IPS DF 6.9 (cell line): ENCODE measurements at regions not wholly inside any gene's neighbourhood (a gene's known extent, or its start where the extent isn't known, plus 50 kb on each side); places are given as distances from the start of the nearest gene placed in this dataset.

Source experiments
- DNase-seq: peaks from one replicate; pipeline ENCODE4 v3.0.0-alpha.2; 2013; ENCODE audit warnings: low read depth, low spot score
- H3K27ac ChIP-seq: one replicate; pipeline ENCODE4 v1.5.1; 2013; ENCODE audit warnings: low read length, control low read depth
- H3K27me3 ChIP-seq: 2 replicates; pipeline ENCODE4 v1.6.1; 2013; ENCODE audit warnings: mild to moderate bottlenecking, low read length; ENCODE audit not compliant: control insufficient read depth, insufficient read depth
- H3K36me3 ChIP-seq: 2 replicates; pipeline ENCODE4 v1.6.1; 2013; ENCODE audit warnings: low read length; ENCODE audit not compliant: control insufficient read depth, insufficient read depth
- H3K4me1 ChIP-seq: 2 replicates; pipeline ENCODE4 v1.6.1; 2013; ENCODE audit warnings: low read length; ENCODE audit not compliant: control insufficient read depth, insufficient read depth
- H3K4me3 ChIP-seq: 2 replicates; pipeline ENCODE4 v1.5.1; 2013; ENCODE audit warnings: mild to moderate bottlenecking, low read length
- H3K9me3 ChIP-seq: 2 replicates; pipeline ENCODE4 v1.6.1; 2013; ENCODE audit warnings: low read length, inconsistent platforms; ENCODE audit not compliant: control insufficient read depth, insufficient read depth
- WGBS: extraction: QIAGEN DNeasy Blood & Tissue Kit; methylation state at CpG from one replicate; pipeline ENCODE4 v1.1.7; 2013; ENCODE audit warnings: mixed read lengths, missing lambda C conversion rate; ENCODE audit not compliant: insufficient read length, insufficient coverage; 5-methylcytosine and 5-hydroxymethylcytosine counted together

GRCh38 chr2:42923580-42924417, 131.4 kb upstream of the HAAO start:
- Histone ChIP-seq H3K27me3 (no peaks in the 10 kb centered on the region), H3K36me3 (no peaks in the 10 kb centered on the region), H3K4me1 (peaks cover 15% of the 10 kb centered on the region), H3K27ac (no peak overlapping the region), H3K4me3 (no peak overlapping the region), H3K9me3 (no peaks in the 10 kb centered on the region)
- DNase-seq, result no peak
- WGBS, result no CpG with 5 or more reads among the region's 5 CpGs

- no CpG with 5 or more reads among the region's 6 CpGs for WGBS
- H3K9me3 ChIP-seq, result no peaks in the 10 kb centered on the region
- no peaks in the 10 kb centered on the region for H3K27me3 ChIP-seq
- H3K36me3 ChIP-seq, result no peaks in the 10 kb centered on the region
- H3K27ac ChIP-seq, result no peak overlapping the region
- no peak overlapping the region for H3K4me3 ChIP-seq
- H3K4me1 ChIP-seq, result peaks cover 15% of the 10 kb centered on the region
- DNase-seq, result no peak
Measured at GRCh38 chr2:42922790-42923579, 130.6 kb upstream of the HAAO start.

GRCh38 chr2:42922293-42922692, 129.9 kb upstream of the HAAO start:
- Histone ChIP-seq H3K27ac (no peak overlapping the region), H3K27me3 (no peaks in the 10 kb centered on the region), H3K9me3 (no peaks in the 10 kb centered on the region), H3K4me3 (no peak overlapping the region), H3K36me3 (no peaks in the 10 kb centered on the region), H3K4me1 (peaks cover 14% of the 10 kb centered on the region)
- WGBS, result no CpG with 5 or more reads among the region's 2 CpGs
- no peak for DNase-seq

GRCh38 chr2:42921721-42922120, 129.3 kb upstream of the HAAO start:
- Histone ChIP-seq H3K4me1 (peaks cover 14% of the 10 kb centered on the region), H3K27me3 (no peaks in the 10 kb centered on the region), H3K27ac (no peak overlapping the region), H3K36me3 (no peaks in the 10 kb centered on the region), H3K4me3 (no peak overlapping the region), H3K9me3 (no peaks in the 10 kb centered on the region)
- no CpG with 5 or more reads among the region's 3 CpGs for WGBS
- DNase-seq, result no peak

- peaks cover 13% of the 10 kb centered on the region for H3K4me1 ChIP-seq
- no peak for DNase-seq
- no peaks in the 10 kb centered on the region for H3K36me3 ChIP-seq
- no CpG with 5 or more reads among the region's 4 CpGs for WGBS
- H3K4me3 ChIP-seq, result no peak overlapping the region
- no peaks in the 10 kb centered on the region for H3K27me3 ChIP-seq
- H3K9me3 ChIP-seq, result no peaks in the 10 kb centered on the region
- H3K27ac ChIP-seq, result no peak overlapping the region
Measured at GRCh38 chr2:42921147-42921520, 128.8 kb upstream of the HAAO start.

- Histone ChIP-seq H3K4me3 (no peak overlapping the region), H3K9me3 (no peaks in the 10 kb centered on the region), H3K27ac (no peak overlapping the region), H3K27me3 (no peaks in the 10 kb centered on the region), H3K4me1 (peaks cover 10% of the 10 kb centered on the region), H3K36me3 (no peaks in the 10 kb centered on the region)
- no peak for DNase-seq
- WGBS, result no CpG with 5 or more reads among the region's 15 CpGs
Measured at GRCh38 chr2:42920446-42921146, 128.2 kb upstream of the HAAO start.

- Histone ChIP-seq H3K27me3 (no peaks in the 10 kb centered on the region), H3K9me3 (no peaks in the 10 kb centered on the region), H3K27ac (no peak overlapping the region), H3K36me3 (no peaks in the 10 kb centered on the region), H3K4me1 (no peaks in the 10 kb centered on the region), H3K4me3 (no peak overlapping the region)
- no CpG with 5 or more reads among the region's 9 CpGs for WGBS
- DNase-seq, result no peak
Measured at GRCh38 chr2:42918671-42919318, 126.4 kb upstream of the HAAO start.

GRCh38 chr2:42918041-42918440, 125.7 kb upstream of the HAAO start:
- Histone ChIP-seq H3K4me3 (no peak overlapping the region), H3K9me3 (no peaks in the 10 kb centered on the region), H3K27ac (no peak overlapping the region), H3K36me3 (no peaks in the 10 kb centered on the region), H3K4me1 (no peaks in the 10 kb centered on the region), H3K27me3 (no peaks in the 10 kb centered on the region)
- no CpG with 5 or more reads among the region's 13 CpGs for WGBS
- no peak for DNase-seq

GRCh38 chr2:42917425-42917927, 125.1 kb upstream of the HAAO start:
- no peak for DNase-seq
- no peaks in the 10 kb centered on the region for H3K4me1 ChIP-seq
- no peaks in the 10 kb centered on the region for H3K27me3 ChIP-seq
- H3K27ac ChIP-seq, result no peak overlapping the region
- no CpG with 5 or more reads among the region's 10 CpGs for WGBS
- no peak overlapping the region for H3K4me3 ChIP-seq
- H3K36me3 ChIP-seq, result no peaks in the 10 kb centered on the region
- H3K9me3 ChIP-seq, result no peaks in the 10 kb centered on the region

- WGBS, result no CpG with 5 or more reads among the region's 7 CpGs
- no peaks in the 10 kb centered on the region for H3K9me3 ChIP-seq
- no peak overlapping the region for H3K4me3 ChIP-seq
- no peaks in the 10 kb centered on the region for H3K27me3 ChIP-seq
- no peak overlapping the region for H3K27ac ChIP-seq
- no peak for DNase-seq
- H3K36me3 ChIP-seq, result no peaks in the 10 kb centered on the region
- H3K4me1 ChIP-seq, result no peaks in the 10 kb centered on the region
Measured at GRCh38 chr2:42916324-42916723, 123.9 kb upstream of the HAAO start.
